Mammary epithelial cell (primary cell): ENCODE measurements at regions not wholly inside any gene's neighbourhood (a gene's known extent, or its start where the extent isn't known, plus 50 kb on each side); places are given as distances from the start of the nearest gene placed in this dataset.

ENCODE experiments used
- CTCF ChIP-seq, 2 donors: IDR thresholded peaks in 1 of 2; conservative IDR thresholded peaks in 1 of 2; 2 replicates each; pipeline ENCODE4 v1.5.1; 2011 to 2012; ENCODE audit warnings: inconsistent platforms in 2 of 2, low read length in 2 of 2, mild to moderate bottlenecking in 2 of 2, control low read depth in 1 of 2, low read depth in 1 of 2; ENCODE audit not compliant: insufficient read depth in 1 of 2; ENCODE audit errors: extremely low read depth in 1 of 2
- EZH2 ChIP-seq: IDR thresholded peaks from 2 replicates; pipeline ENCODE4 v1.6.1; 2012; ENCODE audit warnings: low read length, inconsistent platforms, borderline replicate concordance

GRCh38 chr18:10111191-10111590, 197.4 kb downstream of the VAPA start:
- TF ChIP-seq CTCF (conservative IDR thresholded peaks at IDR 0.05 in 1 of 2, IDR thresholded peaks at IDR 0.05 in 1 of 2; ENCODE audit: extremely low read depth in 1 of 2, insufficient read depth in 1 of 2, low read depth in 1 of 2, low read length in 2 of 2) (no peak), EZH2 (no peak)
